ENCODE measurements at regions not wholly inside any gene's neighbourhood (a gene's known extent, or its start where the extent isn't known, plus 50 kb on each side); places are given as distances from the start of the nearest gene placed in this dataset.

DNA sequence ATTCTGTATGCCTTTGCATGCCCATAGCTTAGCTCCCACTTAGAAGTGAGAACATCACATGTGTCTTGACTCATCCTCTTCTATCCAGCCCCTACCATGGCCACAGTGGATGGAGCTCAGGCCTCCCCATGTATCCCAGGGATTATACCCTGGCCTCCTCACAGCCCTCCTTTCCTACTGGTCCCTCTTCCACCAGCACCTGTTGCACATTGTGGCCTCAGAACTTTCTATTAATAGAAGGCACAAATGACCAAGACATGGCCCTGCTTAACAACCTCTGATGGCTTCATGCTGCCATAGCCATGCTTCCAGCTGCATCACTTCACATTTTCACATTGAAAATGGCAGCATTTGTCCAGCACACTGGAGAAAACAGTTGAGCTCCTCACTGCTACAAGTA is 315.4 kb downstream of the CDK5RAP2 start:
- Histone ChIP-seq H3K9me3 (replicated peaks in 1 of 2; ENCODE audit: control insufficient read depth in 1 of 2, insufficient read depth in 1 of 2, low read length in 2 of 2) (no peaks in the 10 kb centered on the region), H3K4me3 (replicated peaks in 1 of 3; ENCODE audit: low read depth in 2 of 3, low read length in 3 of 3) (no peak overlapping the region), H3K36me3 (replicated peaks in 1 of 2; ENCODE audit: control insufficient read depth in 1 of 2, insufficient read depth in 2 of 2, low read length in 2 of 2) (no peaks in the 10 kb centered on the region), H3K4me2 (replicated peaks; ENCODE audit: extremely low read depth, low read length, poor library complexity, severe bottlenecking) (no peak overlapping the region), H3K27me3 (ENCODE audit: control insufficient read depth in 2 of 2, insufficient read depth in 2 of 2, low read length in 2 of 2) (no peaks in the 10 kb centered on the region), H3K27ac (ENCODE audit: low read depth in 1 of 2, low read length in 2 of 2) (no peak overlapping the region), H3K79me2 (ENCODE audit: insufficient read depth, low read length) (no peaks in the 10 kb centered on the region), H3K4me1 (ENCODE audit: control insufficient read depth in 1 of 2, insufficient read depth in 2 of 2, low read length in 2 of 2) (no peaks in the 10 kb centered on the region), H4K20me1 (ENCODE audit: insufficient read depth, low read length) (no peaks in the 10 kb centered on the region), H3K9ac (ENCODE audit: insufficient read depth, low read length, poor library complexity, severe bottlenecking) (no peak overlapping the region), H2AFZ (ENCODE audit: insufficient read depth, low read depth, low read length, poor library complexity, severe bottlenecking) (no peak overlapping the region)
- H3K4me3 Mint-ChIP-seq, result no peak overlapping the region
- H3K27ac Mint-ChIP-seq, result no peak overlapping the region
- intact Hi-C loops (cut with micrococcal nuclease), result no loop called here
- H3K9me3 Mint-ChIP-seq, result peaks cover 0 to 3% (median 0%) of the 10 kb centered on the region in 7 donors
- H3K4me1 Mint-ChIP-seq, result no peaks in the 10 kb centered on the region
- peaks cover 0 to 6% (median 5%) of the 10 kb centered on the region in 3 donors for H3K27me3 Mint-ChIP-seq (ENCODE audit: low read depth in 3 of 3)
- no peaks in the 10 kb centered on the region for H3K36me3 Mint-ChIP-seq
- no peak for TF ChIP-seq CTCF (IDR thresholded peaks at IDR 0.05)
- no peak for DNase-seq

DNA sequence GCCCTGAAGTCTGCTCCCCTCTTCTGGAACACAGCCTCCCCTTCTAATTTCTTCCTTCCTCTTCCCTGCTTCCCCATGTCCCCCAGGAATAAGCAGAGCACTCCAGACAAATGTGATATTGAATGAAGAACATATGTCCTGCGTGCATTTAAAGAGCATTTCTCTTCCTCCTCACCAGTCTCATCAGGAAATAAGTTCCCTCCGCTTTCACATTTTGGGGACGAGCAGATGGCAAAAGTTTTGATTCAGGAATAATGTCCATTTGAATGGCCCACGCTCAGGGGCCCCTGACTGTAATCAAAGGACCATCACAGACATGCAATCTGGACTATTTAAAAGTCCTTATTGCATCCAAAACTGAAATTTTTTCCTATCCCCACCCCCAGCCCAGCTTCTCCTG is 316.1 kb downstream of the CDK5RAP2 start:
- Mint-ChIP-seq H3K27ac (no peak overlapping the region), H3K4me3 (no peak overlapping the region), H3K36me3 (no peaks in the 10 kb centered on the region), H3K27me3 (ENCODE audit: low read depth in 3 of 3) (peaks cover 0 to 6% (median 6%) of the 10 kb centered on the region in 3 donors), H3K9me3 (peaks cover 0 to 3% (median 0%) of the 10 kb centered on the region in 7 donors), H3K4me1 (no peaks in the 10 kb centered on the region)
- Histone ChIP-seq H3K9me3 (replicated peaks in 1 of 2; ENCODE audit: control insufficient read depth in 1 of 2, insufficient read depth in 1 of 2, low read length in 2 of 2) (no peaks in the 10 kb centered on the region), H3K9ac (ENCODE audit: insufficient read depth, low read length, poor library complexity, severe bottlenecking) (no peak overlapping the region), H3K27me3 (ENCODE audit: control insufficient read depth in 2 of 2, insufficient read depth in 2 of 2, low read length in 2 of 2) (no peaks in the 10 kb centered on the region), H3K27ac (ENCODE audit: low read depth in 1 of 2, low read length in 2 of 2) (no peak overlapping the region), H2AFZ (ENCODE audit: insufficient read depth, low read depth, low read length, poor library complexity, severe bottlenecking) (no peak overlapping the region), H3K4me2 (replicated peaks; ENCODE audit: extremely low read depth, low read length, poor library complexity, severe bottlenecking) (no peak overlapping the region), H3K4me1 (ENCODE audit: control insufficient read depth in 1 of 2, insufficient read depth in 2 of 2, low read length in 2 of 2) (no peaks in the 10 kb centered on the region), H4K20me1 (ENCODE audit: insufficient read depth, low read length) (no peaks in the 10 kb centered on the region), H3K79me2 (ENCODE audit: insufficient read depth, low read length) (no peaks in the 10 kb centered on the region), H3K4me3 (replicated peaks in 1 of 3; ENCODE audit: low read depth in 2 of 3, low read length in 3 of 3) (no peak overlapping the region), H3K36me3 (replicated peaks in 1 of 2; ENCODE audit: control insufficient read depth in 1 of 2, insufficient read depth in 2 of 2, low read length in 2 of 2) (no peaks in the 10 kb centered on the region)
- no peak for DNase-seq
- no peak for TF ChIP-seq CTCF (IDR thresholded peaks at IDR 0.05)
- intact Hi-C loops (cut with micrococcal nuclease), result no loop called here
- WGBS (ENCODE audit: insufficient coverage), result 88% methylated on average over 4 of the region's 4 CpGs

All from CD14-positive monocyte (primary cell).